ENCODE measurements at regions not wholly inside any gene's neighbourhood (a gene's known extent, or its start where the extent isn't known, plus 50 kb on each side); places are given as distances from the start of the nearest gene placed in this dataset.

DNA sequence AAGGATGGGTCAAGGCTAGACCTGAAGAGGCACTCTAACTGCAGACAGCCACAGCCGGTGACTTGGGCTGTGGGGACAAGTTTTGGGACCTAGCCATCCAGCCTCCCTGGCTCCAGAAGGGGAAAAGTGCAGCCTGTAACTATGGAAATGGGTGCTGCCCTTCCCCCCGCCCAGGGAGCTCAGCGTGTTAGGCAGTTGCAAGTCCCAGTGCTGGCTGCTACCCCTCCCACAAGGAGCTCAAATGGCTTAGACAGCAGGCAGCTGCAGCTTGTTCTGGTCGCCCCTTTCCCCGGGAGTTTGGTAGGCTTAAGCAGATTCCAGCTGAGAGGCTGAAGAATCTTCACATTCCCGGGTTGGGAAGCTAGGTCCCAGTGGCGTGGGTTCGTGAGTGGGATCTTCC, 162.6 kb downstream of the FAM83B start:
- CTCF ChIA-PET: no interaction called here
- intact Hi-C loops (cut with micrococcal nuclease): no loop called here
- BruUV-seq (replicated peaks): no TSS peak

DNA sequence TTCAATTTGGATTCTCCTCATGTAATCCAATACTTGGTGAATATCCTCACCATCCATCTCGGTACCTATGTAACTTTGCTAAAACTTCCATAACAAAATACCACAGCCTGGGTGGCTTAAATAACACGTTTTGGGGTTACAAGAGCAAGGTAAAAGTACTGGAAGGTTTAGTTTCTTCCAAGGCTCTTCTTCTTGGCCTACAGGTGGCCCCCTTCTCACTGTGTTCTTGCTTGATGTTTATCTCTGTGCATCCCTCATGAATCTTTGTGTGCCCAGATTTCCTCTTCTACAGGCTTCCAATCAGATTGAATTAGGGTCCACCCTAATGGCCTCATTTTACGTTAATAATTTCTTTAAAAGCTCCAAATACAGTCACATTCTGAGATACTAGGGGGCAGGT, 163.3 kb upstream of the HCRTR2 start:
- Histone ChIP-seq H2AFZ (ENCODE audit: low read length) (no peak overlapping the region), H3K36me3 (ENCODE audit: low read depth, low read length) (no peaks in the 10 kb centered on the region), H3K27ac (ENCODE audit: low read length) (no peak overlapping the region), H3K9me3 (ENCODE audit: low read length) (no peaks in the 10 kb centered on the region), H3K9me2 (replicated peaks; ENCODE audit: low read length) (no peaks in the 10 kb centered on the region), H3K4me3 (ENCODE audit: low read length) (no peak overlapping the region), H3F3A (ENCODE audit: low read length, unreplicated experiment) (no peaks in the 10 kb centered on the region), H3K4me2 (ENCODE audit: low read length) (no peak overlapping the region), H3K4me1 (ENCODE audit: insufficient read depth, low read length) (peaks cover 7% of the 10 kb centered on the region; the same call in 1 of the 2 replicates), H3K79me2 (ENCODE audit: low read length) (no peaks in the 10 kb centered on the region), H3K27me3 (ENCODE audit: low read length) (no peaks in the 10 kb centered on the region), H4K20me1 (ENCODE audit: low read length) (no peaks in the 10 kb centered on the region), H3K9ac (ENCODE audit: low read length) (no peak overlapping the region)
- TF ChIP-seq EZH2phosphoT487 (IDR thresholded peaks at IDR 0.05; ENCODE audit: borderline replicate concordance, low read length): no peak
- TF ChIP-seq CTCF (conservative IDR thresholded peaks at IDR 0.05; ENCODE audit: low read depth, low read length): peak; percentile 51
- ATAC-seq (no peak), DNase-seq (no peak)
- BruUV-seq (replicated peaks): no TSS peak
- intact Hi-C loops (cut with micrococcal nuclease): no loop called here
- ChIA-PET POLR2A (ENCODE audit: unreplicated experiment) (interaction anchor here (0.7 kb wide), 1 partner anchor 87 kb away, joined by 5 read pairs; no protein-coding TSS in a partner anchor), CTCF (no interaction called here)

More for the DNA sequence above, 162.6 kb downstream of the FAM83B start:
- Histone ChIP-seq H3K27ac (ENCODE audit: low read length) (no peak overlapping the region), H3K4me1 (ENCODE audit: insufficient read depth, low read length) (no peaks in the 10 kb centered on the region), H3K4me2 (ENCODE audit: low read length) (no peak overlapping the region), H3K36me3 (ENCODE audit: low read depth, low read length) (no peaks in the 10 kb centered on the region), H3K27me3 (ENCODE audit: low read length) (no peaks in the 10 kb centered on the region), H3K4me3 (ENCODE audit: low read length) (no peak overlapping the region), H3K79me2 (ENCODE audit: low read length) (no peaks in the 10 kb centered on the region), H3F3A (ENCODE audit: low read length, unreplicated experiment) (no peaks in the 10 kb centered on the region), H3K9me2 (replicated peaks; ENCODE audit: low read length) (no peaks in the 10 kb centered on the region), H4K20me1 (ENCODE audit: low read length) (no peaks in the 10 kb centered on the region), H3K9ac (ENCODE audit: low read length) (no peak overlapping the region), H3K9me3 (ENCODE audit: low read length) (no peaks in the 10 kb centered on the region), H2AFZ (ENCODE audit: low read length) (no peak overlapping the region)
- no peak for TF ChIP-seq EZH2phosphoT487 (IDR thresholded peaks at IDR 0.05; ENCODE audit: borderline replicate concordance, low read length)
- TF ChIP-seq EZH2 (IDR thresholded peaks at IDR 0.05; ENCODE audit: low read length, unreplicated experiment): no peak
- no peak for TF ChIP-seq CTCF (conservative IDR thresholded peaks at IDR 0.05; ENCODE audit: low read depth, low read length)
- POLR2A ChIA-PET (ENCODE audit: unreplicated experiment): no interaction called here
- ATAC-seq: no peak
- no peak for DNase-seq

DNA sequence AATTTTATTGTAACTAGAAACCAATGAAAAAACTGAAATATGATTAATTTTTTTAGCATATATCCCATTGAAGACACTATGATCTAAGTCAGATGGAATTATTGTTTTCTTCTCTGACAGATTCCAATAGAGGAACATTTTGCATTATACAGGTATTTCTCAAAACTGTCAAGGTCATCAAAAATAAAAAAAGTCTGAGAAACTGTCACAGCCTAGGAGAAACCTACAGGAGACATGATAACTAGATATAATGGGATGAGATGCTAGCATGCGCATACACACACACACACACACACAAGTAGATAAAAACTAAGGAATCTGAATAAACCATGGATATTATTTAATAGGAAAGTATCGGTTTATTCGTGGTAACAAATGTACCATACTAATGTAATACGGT, 161.9 kb upstream of the HCRTR2 start:
- no peaks in the 10 kb centered on the region for H3K36me3 ChIP-seq (ENCODE audit: low read depth, low read length)
- no peaks in the 10 kb centered on the region for H3K9me3 ChIP-seq (ENCODE audit: low read length)
- no peak overlapping the region for H3K4me3 ChIP-seq (ENCODE audit: low read length)
- no peaks in the 10 kb centered on the region for H3K79me2 ChIP-seq (ENCODE audit: low read length)
- BruUV-seq (replicated peaks): no TSS peak
- ChIA-PET CTCF (no interaction called here), POLR2A (ENCODE audit: unreplicated experiment) (no interaction called here)
- no peak overlapping the region for H3K9ac ChIP-seq (ENCODE audit: low read length)
- no peak overlapping the region for H3K4me2 ChIP-seq (ENCODE audit: low read length)
- H3K4me1 ChIP-seq (ENCODE audit: insufficient read depth, low read length): peaks cover 11% of the 10 kb centered on the region; the same call in 1 of the 2 replicates
- DNase-seq (no peak), ATAC-seq (no peak)
- H3K27me3 ChIP-seq (ENCODE audit: low read length): no peaks in the 10 kb centered on the region
- intact Hi-C loops (cut with micrococcal nuclease): no loop called here
- H3K9me2 ChIP-seq (replicated peaks; ENCODE audit: low read length): no peaks in the 10 kb centered on the region
- no peak overlapping the region for H3K27ac ChIP-seq (ENCODE audit: low read length)
- TF ChIP-seq EZH2phosphoT487 (IDR thresholded peaks at IDR 0.05; ENCODE audit: borderline replicate concordance, low read length) (no peak), CTCF (conservative IDR thresholded peaks at IDR 0.05; ENCODE audit: low read depth, low read length) (no peak), EZH2 (IDR thresholded peaks at IDR 0.05; ENCODE audit: low read length, unreplicated experiment) (no peak)
- no peak overlapping the region for H2AFZ ChIP-seq (ENCODE audit: low read length)
- H4K20me1 ChIP-seq (ENCODE audit: low read length): no peaks in the 10 kb centered on the region
- no peaks in the 10 kb centered on the region for H3F3A ChIP-seq (ENCODE audit: low read length, unreplicated experiment)

All from PC-3 (cell line).